Hepatocyte (in vitro differentiated cells): ENCODE measurements at regions not wholly inside any gene's neighbourhood (a gene's known extent, or its start where the extent isn't known, plus 50 kb on each side); places are given as distances from the start of the nearest gene placed in this dataset.

Experiments
- EZH2 ChIP-seq: fragments of 200-600 bp; sonication (generic); IDR thresholded peaks from 2 replicates; pipeline ENCODE4 v1.6.1; 2016; ENCODE audit warnings: antibody characterized with exemption, mild to moderate bottlenecking, borderline replicate concordance
- TF ChIP-seq, protein P1 (sequence below): fragments of 200-600 bp; sonication (generic); IDR thresholded peaks from 2 replicates; pipeline ENCODE4 v1.5.1; 2016; ENCODE audit warnings: antibody characterized with exemption, mild to moderate bottlenecking; ENCODE audit not compliant: poor library complexity

DNA sequence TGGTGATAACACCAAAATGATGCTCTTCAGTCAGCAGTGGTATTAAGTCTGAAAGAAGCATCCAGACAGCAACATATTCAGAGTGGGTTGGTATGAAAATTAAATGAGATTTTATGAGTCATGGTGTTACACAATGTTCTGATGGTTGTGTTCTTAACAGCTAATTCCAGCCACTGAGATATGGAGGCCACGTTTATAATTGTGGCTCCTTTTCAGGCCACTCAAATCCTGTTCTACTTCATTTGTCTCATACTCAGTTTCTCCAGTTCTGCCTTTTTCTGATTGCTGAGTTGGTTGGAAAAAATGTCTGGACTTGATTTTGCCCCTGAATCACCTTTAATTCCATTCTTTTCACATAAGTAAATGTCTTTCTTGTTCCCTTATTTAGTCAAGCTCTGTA, 162.7 kb upstream of the COL3A1 start:
- TF ChIP-seq, protein P1, sequence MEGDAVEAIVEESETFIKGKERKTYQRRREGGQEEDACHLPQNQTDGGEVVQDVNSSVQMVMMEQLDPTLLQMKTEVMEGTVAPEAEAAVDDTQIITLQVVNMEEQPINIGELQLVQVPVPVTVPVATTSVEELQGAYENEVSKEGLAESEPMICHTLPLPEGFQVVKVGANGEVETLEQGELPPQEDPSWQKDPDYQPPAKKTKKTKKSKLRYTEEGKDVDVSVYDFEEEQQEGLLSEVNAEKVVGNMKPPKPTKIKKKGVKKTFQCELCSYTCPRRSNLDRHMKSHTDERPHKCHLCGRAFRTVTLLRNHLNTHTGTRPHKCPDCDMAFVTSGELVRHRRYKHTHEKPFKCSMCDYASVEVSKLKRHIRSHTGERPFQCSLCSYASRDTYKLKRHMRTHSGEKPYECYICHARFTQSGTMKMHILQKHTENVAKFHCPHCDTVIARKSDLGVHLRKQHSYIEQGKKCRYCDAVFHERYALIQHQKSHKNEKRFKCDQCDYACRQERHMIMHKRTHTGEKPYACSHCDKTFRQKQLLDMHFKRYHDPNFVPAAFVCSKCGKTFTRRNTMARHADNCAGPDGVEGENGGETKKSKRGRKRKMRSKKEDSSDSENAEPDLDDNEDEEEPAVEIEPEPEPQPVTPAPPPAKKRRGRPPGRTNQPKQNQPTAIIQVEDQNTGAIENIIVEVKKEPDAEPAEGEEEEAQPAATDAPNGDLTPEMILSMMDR: no peak
- TF ChIP-seq EZH2: no peak
